ENCODE measurements at regions not wholly inside any gene's neighbourhood (a gene's known extent, or its start where the extent isn't known, plus 50 kb on each side); places are given as distances from the start of the nearest gene placed in this dataset.

DNA sequence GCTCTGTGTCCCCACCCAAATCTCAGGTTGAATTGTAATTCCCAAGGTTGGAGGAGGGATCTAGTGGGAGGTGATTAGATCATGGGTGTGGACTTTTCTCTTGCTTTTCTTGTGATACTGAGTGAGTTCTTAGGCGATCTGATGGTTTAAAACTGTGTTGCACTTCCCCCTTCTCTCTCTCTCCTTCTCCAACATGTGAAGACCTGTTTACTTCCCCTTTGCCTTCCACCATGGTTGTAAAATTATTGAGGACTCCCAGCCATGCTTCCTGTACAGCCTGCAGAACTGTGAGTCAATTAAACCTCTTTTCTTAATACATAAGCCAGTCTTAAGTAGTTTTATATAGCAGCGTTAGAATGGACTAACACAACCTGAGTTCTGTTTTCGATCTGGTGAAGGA, 738.2 kb downstream of the ARAP2 start:
- CTCF ChIA-PET = no interaction called here
- no peaks in the 10 kb centered on the region for H3K9me2 ChIP-seq (ENCODE audit: insufficient read depth)
- DNase-seq (ENCODE audit: low read depth, low spot score) (no peak), ATAC-seq (no peak)
- BruUV-seq (replicated peaks) = no TSS peak
- no peaks in the 10 kb centered on the region for H3K27me3 ChIP-seq (ENCODE audit: insufficient read depth, low read length)
- RAD21 ChIA-PET (ENCODE audit: low non-redundant PET in 1 of 2, low total read pairs in 2 of 2, uncharacterized antibody in 2 of 2, unreplicated experiment in 2 of 2) = no interaction called here
- no peak overlapping the region for H3K4me3 ChIP-seq (replicated peaks in 1 of 2; ENCODE audit: low read depth in 1 of 2, low read length in 2 of 2)
- no peaks in the 10 kb centered on the region for H3K9me3 ChIP-seq (ENCODE audit: control insufficient read depth in 1 of 2, insufficient read depth in 1 of 2, low read depth in 1 of 2, low read length in 2 of 2)
- H3K4me2 ChIP-seq (ENCODE audit: low read length) = no peak overlapping the region
- no peaks in the 10 kb centered on the region for H4K20me1 ChIP-seq (ENCODE audit: insufficient read depth)
- no peak for TF ChIP-seq JUND (IDR thresholded peaks at IDR 0.05)
- TF ChIP-seq ELF1 (IDR thresholded peaks at IDR 0.05; ENCODE audit: borderline replicate concordance, low read depth) = no peak
- TF ChIP-seq, protein P1, sequence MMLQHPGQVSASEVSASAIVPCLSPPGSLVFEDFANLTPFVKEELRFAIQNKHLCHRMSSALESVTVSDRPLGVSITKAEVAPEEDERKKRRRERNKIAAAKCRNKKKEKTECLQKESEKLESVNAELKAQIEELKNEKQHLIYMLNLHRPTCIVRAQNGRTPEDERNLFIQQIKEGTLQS (IDR thresholded peaks at IDR 0.05) = no peak
- TF ChIP-seq POLR2A (IDR thresholded peaks at IDR 0.05; ENCODE audit: borderline replicate concordance, extremely low read depth, insufficient read depth, insufficient read length) = no peak
- no peak for TF ChIP-seq TCF7L2 (IDR thresholded peaks at IDR 0.05; ENCODE audit: borderline replicate concordance, extremely low read depth, insufficient read depth, insufficient read length)
- no peak for TF ChIP-seq EGR1 (IDR thresholded peaks at IDR 0.05; ENCODE audit: low read depth)
- no peak for TF ChIP-seq SIN3A (IDR thresholded peaks at IDR 0.05; ENCODE audit: low read depth)
- no peak for TF ChIP-seq RAD21 (IDR thresholded peaks at IDR 0.05; ENCODE audit: low read depth)
- TF ChIP-seq, protein P2, sequence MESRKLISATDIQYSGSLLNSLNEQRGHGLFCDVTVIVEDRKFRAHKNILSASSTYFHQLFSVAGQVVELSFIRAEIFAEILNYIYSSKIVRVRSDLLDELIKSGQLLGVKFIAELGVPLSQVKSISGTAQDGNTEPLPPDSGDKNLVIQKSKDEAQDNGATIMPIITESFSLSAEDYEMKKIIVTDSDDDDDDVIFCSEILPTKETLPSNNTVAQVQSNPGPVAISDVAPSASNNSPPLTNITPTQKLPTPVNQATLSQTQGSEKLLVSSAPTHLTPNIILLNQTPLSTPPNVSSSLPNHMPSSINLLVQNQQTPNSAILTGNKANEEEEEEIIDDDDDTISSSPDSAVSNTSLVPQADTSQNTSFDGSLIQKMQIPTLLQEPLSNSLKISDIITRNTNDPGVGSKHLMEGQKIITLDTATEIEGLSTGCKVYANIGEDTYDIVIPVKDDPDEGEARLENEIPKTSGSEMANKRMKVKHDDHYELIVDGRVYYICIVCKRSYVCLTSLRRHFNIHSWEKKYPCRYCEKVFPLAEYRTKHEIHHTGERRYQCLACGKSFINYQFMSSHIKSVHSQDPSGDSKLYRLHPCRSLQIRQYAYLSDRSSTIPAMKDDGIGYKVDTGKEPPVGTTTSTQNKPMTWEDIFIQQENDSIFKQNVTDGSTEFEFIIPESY (IDR thresholded peaks at IDR 0.05; ENCODE audit: extremely low read depth, insufficient replicate concordance, low read length) = no peak
- TF ChIP-seq, protein P3, sequence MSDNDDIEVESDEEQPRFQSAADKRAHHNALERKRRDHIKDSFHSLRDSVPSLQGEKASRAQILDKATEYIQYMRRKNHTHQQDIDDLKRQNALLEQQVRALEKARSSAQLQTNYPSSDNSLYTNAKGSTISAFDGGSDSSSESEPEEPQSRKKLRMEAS (IDR thresholded peaks at IDR 0.05) = no peak
- TF ChIP-seq EZH2phosphoT487 (IDR thresholded peaks at IDR 0.05; ENCODE audit: borderline replicate concordance) = no peak
- TF ChIP-seq POLR2AphosphoS5 (IDR thresholded peaks at IDR 0.05; ENCODE audit: low read depth, low read length) = no peak
- TF ChIP-seq FOSL1 (IDR thresholded peaks at IDR 0.05; ENCODE audit: low read depth) = no peak
- TF ChIP-seq SRF (IDR thresholded peaks at IDR 0.05; ENCODE audit: low read depth) = no peak
- no peak for TF ChIP-seq YY1 (IDR thresholded peaks at IDR 0.05; ENCODE audit: extremely low read depth, insufficient replicate concordance, low read depth, low read length)
- no peak for TF ChIP-seq EZH2 (IDR thresholded peaks at IDR 0.05)
- TF ChIP-seq ZFX (IDR thresholded peaks at IDR 0.05) = no peak
- TF ChIP-seq CBX3 (IDR thresholded peaks at IDR 0.05; ENCODE audit: low read depth) = no peak
- no peaks in the 10 kb centered on the region for H3K4me1 ChIP-seq (ENCODE audit: control insufficient read depth in 1 of 2, insufficient read depth in 2 of 2, low read length in 2 of 2)
- H3K27ac ChIP-seq (ENCODE audit: low read depth, low read length) = no peak overlapping the region
- POLR2A ChIA-PET = no interaction called here
- H3K9ac ChIP-seq (ENCODE audit: low read length) = no peak overlapping the region
- H3K79me2 ChIP-seq (ENCODE audit: insufficient read depth, low read length) = no peaks in the 10 kb centered on the region
- no peak overlapping the region for H2AFZ ChIP-seq (ENCODE audit: low read depth, low read length, poor library complexity, severe bottlenecking)
- intact Hi-C loops (cut with micrococcal nuclease) = no loop called here
- H3K36me3 ChIP-seq (ENCODE audit: control insufficient read depth in 1 of 2, insufficient read depth in 2 of 2, low read length in 2 of 2) = no peaks in the 10 kb centered on the region

Data from HCT116 (cell line).